Tongue (tissue), 1 donor: ENCODE measurements at regions not wholly inside any gene's neighbourhood (a gene's known extent, or its start where the extent isn't known, plus 50 kb on each side); places are given as distances from the start of the nearest gene placed in this dataset.
"Not testable (repeated sequence)": the region's sequence is repeated elsewhere in the genome, so short reads cannot be mapped to it uniquely, and the experiment has no call there.

Experiments used
- DNase-seq: peaks from one replicate; pipeline ENCODE4 v3.0.0-alpha.2; 2015

- DNase-seq: no peak
These were observed 139.6 kb upstream of the ITGA6 start for GRCh38 chr2:172287605-172288315.

- DNase-seq: no peak
These were observed 138.8 kb upstream of the ITGA6 start for GRCh38 chr2:172288603-172289002.

- DNase-seq: peak; percentile 73
These were observed 133.4 kb upstream of the ITGA6 start for GRCh38 chr2:172293952-172294351.

- DNase-seq: no peak
These were observed 132.4 kb upstream of the ITGA6 start for GRCh38 chr2:172294983-172295382.

- no peak for DNase-seq
These were observed 131.7 kb upstream of the ITGA6 start for GRCh38 chr2:172295677-172296076.

- DNase-seq: no peak
These were observed 130.9 kb upstream of the ITGA6 start for GRCh38 chr2:172296267-172297046.

GRCh38 chr2:172297531-172297930 is 129.9 kb upstream of the ITGA6 start:
- no peak for DNase-seq

GRCh38 chr2:172297950-172298349 is 129.4 kb upstream of the ITGA6 start:
- DNase-seq: no peak

- DNase-seq: peak; percentile 46
These were observed 127.6 kb upstream of the ITGA6 start for GRCh38 chr2:172299741-172300140.

- DNase-seq: no peak
These were observed 126.5 kb upstream of the ITGA6 start for GRCh38 chr2:172300851-172301250.

GRCh38 chr2:172305066-172305465 is 122.3 kb upstream of the ITGA6 start:
- DNase-seq: peak; percentile 77

- no peak for DNase-seq
These were observed 119.6 kb upstream of the ITGA6 start for GRCh38 chr2:172307800-172308199.

- no peak for DNase-seq
These were observed 119.0 kb upstream of the ITGA6 start for GRCh38 chr2:172308253-172308935.

GRCh38 chr2:172311921-172312345 is 115.5 kb upstream of the ITGA6 start:
- no peak for DNase-seq

GRCh38 chr2:172313715-172314341 is 113.6 kb upstream of the ITGA6 start:
- no peak for DNase-seq

- DNase-seq: not testable (repeated sequence)
These were observed 112.3 kb upstream of the ITGA6 start for GRCh38 chr2:172315070-172315469.

- no peak for DNase-seq
These were observed 105.3 kb upstream of the ITGA6 start for GRCh38 chr2:172322049-172322448.

GRCh38 chr2:172323256-172323655 is 104.1 kb upstream of the ITGA6 start:
- DNase-seq: no peak

GRCh38 chr2:172323861-172324597 is 103.4 kb upstream of the ITGA6 start:
- DNase-seq: no peak

GRCh38 chr2:172326211-172326509 is 101.2 kb upstream of the ITGA6 start:
- DNase-seq: no peak

- peak; percentile 46 for DNase-seq
These were observed 99.1 kb upstream of the ITGA6 start for GRCh38 chr2:172328103-172328841.

- no peak for DNase-seq
These were observed 98.0 kb upstream of the ITGA6 start for GRCh38 chr2:172329416-172329773.
